Astrocyte (in vitro differentiated cells and primary cell): ENCODE measurements at regions not wholly inside any gene's neighbourhood (a gene's known extent, or its start where the extent isn't known, plus 50 kb on each side); places are given as distances from the start of the nearest gene placed in this dataset.

Experiments used
- DNase-seq: peaks from one replicate; pipeline ENCODE4 v3.0.0-alpha.2; 2010; ENCODE audit warnings: low read depth
- FAIRE-seq: peaks from 2 replicates; lab custom pipeline; 2011; peaks lifted over from hg19 to GRCh38; lab: Jason Lieb, UNC
- H2AFZ ChIP-seq: 2 replicates; pipeline ENCODE4 v1.6.0; 2012; ENCODE audit warnings: low read depth, low read length, inconsistent platforms
- H3K27ac ChIP-seq: 2 replicates; pipeline ENCODE4 v1.5.1; 2011; ENCODE audit warnings: low read depth, low read length, inconsistent platforms
- H3K27me3 ChIP-seq: 2 replicates; pipeline ENCODE4 v1.6.0; 2011; ENCODE audit warnings: low read length, inconsistent platforms; ENCODE audit not compliant: insufficient read depth
- H3K36me3 ChIP-seq: 2 replicates; pipeline ENCODE4 v1.5.1; 2011; ENCODE audit warnings: low read length, inconsistent platforms; ENCODE audit not compliant: insufficient read depth
- H3K4me1 ChIP-seq: 2 replicates; pipeline ENCODE4 v1.5.1; 2011; ENCODE audit warnings: low read length, inconsistent platforms; ENCODE audit not compliant: insufficient read depth
- H3K4me2 ChIP-seq: 2 replicates; pipeline ENCODE4 v1.6.0; 2012; ENCODE audit warnings: low read length, inconsistent platforms
- H3K4me3 ChIP-seq: 2 replicates; pipeline ENCODE4 v1.5.1; 2011; ENCODE audit warnings: low read depth, mild to moderate bottlenecking, low read length, inconsistent platforms; ENCODE audit not compliant: insufficient read depth
- H3K79me2 ChIP-seq: 2 replicates; pipeline ENCODE4 v1.6.0; 2012; ENCODE audit warnings: mild to moderate bottlenecking, low read length, inconsistent platforms; ENCODE audit not compliant: insufficient read depth
- H3K9ac ChIP-seq: 2 replicates; pipeline ENCODE4 v1.6.0; 2012; ENCODE audit warnings: mild to moderate bottlenecking, low read length, inconsistent platforms
- H3K9me3 ChIP-seq: 2 replicates; pipeline ENCODE4 v1.5.1; 2012; ENCODE audit warnings: low read depth, mild to moderate bottlenecking, low read length, inconsistent platforms; ENCODE audit not compliant: insufficient read depth
- H4K20me1 ChIP-seq: 2 replicates; pipeline ENCODE4 v1.6.0; 2012; ENCODE audit warnings: low read length, inconsistent platforms; ENCODE audit not compliant: insufficient read depth
- H3K27ac Mint-ChIP-seq: one replicate; pipeline ENCODE4 v1.8.0; 2021; ENCODE audit warnings: mild to moderate bottlenecking, mixed read lengths; ENCODE audit not compliant: unreplicated experiment
- H3K27me3 Mint-ChIP-seq: one replicate; pipeline ENCODE4 v1.8.0; 2021; ENCODE audit warnings: low read depth, mixed read lengths; ENCODE audit not compliant: unreplicated experiment
- H3K36me3 Mint-ChIP-seq: one replicate; pipeline ENCODE4 v1.8.0; 2021; ENCODE audit warnings: low read depth, mixed read lengths; ENCODE audit not compliant: unreplicated experiment
- H3K4me1 Mint-ChIP-seq: one replicate; pipeline ENCODE4 v1.8.0; 2021; ENCODE audit warnings: low read depth, mixed read lengths; ENCODE audit not compliant: unreplicated experiment
- H3K4me3 Mint-ChIP-seq: one replicate; pipeline ENCODE4 v1.8.0; 2021; ENCODE audit warnings: mild to moderate bottlenecking, moderate library complexity, mixed read lengths; ENCODE audit not compliant: unreplicated experiment
- H3K9me3 Mint-ChIP-seq: one replicate; pipeline ENCODE4 v1.8.0; 2021; ENCODE audit warnings: mild to moderate bottlenecking, mixed read lengths; ENCODE audit not compliant: unreplicated experiment
- CTCF ChIP-seq: IDR thresholded peaks from 2 replicates; pipeline ENCODE4 v1.5.1; 2011; ENCODE audit warnings: low read depth, mild to moderate bottlenecking, inconsistent platforms, low read length, moderate library complexity; ENCODE audit not compliant: insufficient read depth
- EZH2 ChIP-seq: IDR thresholded peaks from 2 replicates; pipeline ENCODE4 v1.6.1; 2012; ENCODE audit warnings: mild to moderate bottlenecking, low read length, inconsistent platforms; ENCODE audit not compliant: insufficient read depth

GRCh38 chr13:100734194-100734720 is 59.7 kb upstream of the TMTC4 start:
- H3K9ac ChIP-seq, result no peak overlapping the region
- no peaks in the 10 kb centered on the region for H3K4me1 ChIP-seq
- DNase-seq, result no peak
- TF ChIP-seq EZH2, result no peak
- no peak for TF ChIP-seq CTCF
- Mint-ChIP-seq H3K36me3 (no peaks in the 10 kb centered on the region), H3K4me1 (no peaks in the 10 kb centered on the region), H3K4me3 (no peak overlapping the region), H3K27me3 (no peaks in the 10 kb centered on the region), H3K27ac (no peak overlapping the region), H3K9me3 (peaks cover 4% of the 10 kb centered on the region)
- H3K4me2 ChIP-seq, result no peak overlapping the region
- no peaks in the 10 kb centered on the region for H3K9me3 ChIP-seq
- H3K36me3 ChIP-seq, result no peaks in the 10 kb centered on the region
- no peaks in the 10 kb centered on the region for H3K79me2 ChIP-seq
- H3K27ac ChIP-seq, result no peak overlapping the region
- FAIRE-seq, result no peak
- no peaks in the 10 kb centered on the region for H3K27me3 ChIP-seq
- no peak overlapping the region for H2AFZ ChIP-seq
- no peak overlapping the region for H3K4me3 ChIP-seq
- H4K20me1 ChIP-seq, result no peaks in the 10 kb centered on the region

- no peak overlapping the region for H3K9ac ChIP-seq
- no peaks in the 10 kb centered on the region for H3K36me3 ChIP-seq
- TF ChIP-seq CTCF, result no peak
- H3K27me3 ChIP-seq, result no peaks in the 10 kb centered on the region
- no peaks in the 10 kb centered on the region for H4K20me1 ChIP-seq
- Mint-ChIP-seq H3K4me3 (no peak overlapping the region), H3K27me3 (no peaks in the 10 kb centered on the region), H3K36me3 (no peaks in the 10 kb centered on the region), H3K9me3 (peaks cover 2% of the 10 kb centered on the region), H3K27ac (no peak overlapping the region), H3K4me1 (no peaks in the 10 kb centered on the region)
- H2AFZ ChIP-seq, result no peak overlapping the region
- no peaks in the 10 kb centered on the region for H3K4me1 ChIP-seq
- no peaks in the 10 kb centered on the region for H3K9me3 ChIP-seq
- H3K4me2 ChIP-seq, result no peak overlapping the region
- H3K27ac ChIP-seq, result no peak overlapping the region
- no peak for DNase-seq
- no peak for FAIRE-seq
- no peaks in the 10 kb centered on the region for H3K79me2 ChIP-seq
- H3K4me3 ChIP-seq, result no peak overlapping the region
Measured at GRCh38 chr13:100733261-100733660, 58.7 kb upstream of the TMTC4 start.

- no peak for DNase-seq
- FAIRE-seq, result no peak
- Mint-ChIP-seq H3K27ac (no peak overlapping the region), H3K4me3 (no peak overlapping the region), H3K27me3 (no peaks in the 10 kb centered on the region), H3K4me1 (no peaks in the 10 kb centered on the region), H3K9me3 (peaks cover 4% of the 10 kb centered on the region), H3K36me3 (no peaks in the 10 kb centered on the region)
- H3K4me3 ChIP-seq, result no peak overlapping the region
- no peaks in the 10 kb centered on the region for H3K79me2 ChIP-seq
- no peak overlapping the region for H3K4me2 ChIP-seq
- no peaks in the 10 kb centered on the region for H4K20me1 ChIP-seq
- H3K27me3 ChIP-seq, result no peaks in the 10 kb centered on the region
- no peak overlapping the region for H3K27ac ChIP-seq
- H3K4me1 ChIP-seq, result no peaks in the 10 kb centered on the region
- H3K9ac ChIP-seq, result no peak overlapping the region
- no peaks in the 10 kb centered on the region for H3K36me3 ChIP-seq
- no peak overlapping the region for H2AFZ ChIP-seq
- H3K9me3 ChIP-seq, result no peaks in the 10 kb centered on the region
- no peak for TF ChIP-seq CTCF
- TF ChIP-seq EZH2, result no peak
Measured at GRCh38 chr13:100728201-100728600, 53.6 kb upstream of the TMTC4 start.
